IgD-negative memory B cell (primary cell): ENCODE measurements at regions not wholly inside any gene's neighbourhood (a gene's known extent, or its start where the extent isn't known, plus 50 kb on each side); places are given as distances from the start of the nearest gene placed in this dataset.

Source experiments
- H3K27ac Mint-ChIP-seq, 3 donors: one replicate each; pipeline ENCODE4 v1.8.0; 2020 to 2022; ENCODE audit warnings: mild to moderate bottlenecking in 3 of 3, mixed read lengths in 3 of 3, moderate library complexity in 1 of 3
- H3K27me3 Mint-ChIP-seq: one replicate; pipeline ENCODE4 v1.8.0; 2021; ENCODE audit warnings: mixed read lengths
- H3K36me3 Mint-ChIP-seq: one replicate; pipeline ENCODE4 v1.8.0; 2020; ENCODE audit warnings: mild to moderate bottlenecking, mixed read lengths
- H3K4me1 Mint-ChIP-seq, 3 donors: one replicate each; pipeline ENCODE4 v1.8.0; 2020 to 2022; ENCODE audit warnings: mixed read lengths in 3 of 3, mild to moderate bottlenecking in 1 of 3
- H3K4me3 Mint-ChIP-seq, 4 donors: one replicate each; pipeline ENCODE4 v1.8.0; 2020 to 2022; ENCODE audit warnings: mild to moderate bottlenecking in 4 of 4, mixed read lengths in 4 of 4, moderate library complexity in 3 of 4
- H3K9me3 Mint-ChIP-seq, 3 donors: one replicate each; pipeline ENCODE4 v1.8.0; 2020 to 2021; ENCODE audit warnings: mixed read lengths in 3 of 3, mild to moderate bottlenecking in 1 of 3

GRCh38 chr18:55073116-55073515, 113.9 kb upstream of the CCDC68 start:
- H3K27ac Mint-ChIP-seq = peak overlapping the region in 1 of 3 donors; percentile 15
- H3K36me3 Mint-ChIP-seq = peaks cover 2% of the 10 kb centered on the region
- H3K4me1 Mint-ChIP-seq = peaks cover 20 to 33% (median 24%) of the 10 kb centered on the region in 3 donors
- H3K27me3 Mint-ChIP-seq = peaks cover 2% of the 10 kb centered on the region
- peaks cover 0 to 2% (median 0%) of the 10 kb centered on the region in 3 donors for H3K9me3 Mint-ChIP-seq
- peak overlapping the region in 1 of 4 donors; percentile 82 for H3K4me3 Mint-ChIP-seq

GRCh38 chr18:55072698-55073097, 113.4 kb upstream of the CCDC68 start:
- Mint-ChIP-seq H3K4me1 (peaks cover 20 to 33% (median 25%) of the 10 kb centered on the region in 3 donors), H3K4me3 (peak overlapping the region in 1 of 4 donors; percentile 82), H3K27ac (peak overlapping the region in 1 of 3 donors; percentile 15), H3K36me3 (peaks cover 2% of the 10 kb centered on the region), H3K27me3 (peaks cover 2% of the 10 kb centered on the region), H3K9me3 (peaks cover 0 to 2% (median 0%) of the 10 kb centered on the region in 3 donors)

DNA sequence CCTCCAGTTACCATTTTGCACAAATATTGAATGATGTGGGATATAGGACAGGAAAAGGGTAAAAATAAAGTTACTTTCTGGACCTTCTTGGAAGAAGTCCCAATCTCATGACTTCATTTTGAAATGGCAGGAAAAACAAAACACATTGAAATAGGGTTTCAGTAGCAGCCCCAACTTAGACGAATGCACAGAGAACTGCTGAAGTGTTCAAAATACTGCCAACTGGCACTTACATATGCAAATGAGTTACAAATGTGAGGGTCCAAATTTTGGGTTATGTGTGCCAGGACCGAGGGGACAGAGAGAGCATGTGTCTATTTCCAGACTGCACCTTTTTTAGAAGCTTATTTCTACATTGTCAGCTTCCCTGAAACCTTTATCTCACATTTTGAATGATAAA, 112.9 kb upstream of the CCDC68 start:
- Mint-ChIP-seq H3K27me3 (peaks cover 2% of the 10 kb centered on the region), H3K27ac (no peak overlapping the region), H3K36me3 (peaks cover 2% of the 10 kb centered on the region), H3K4me3 (no peak overlapping the region), H3K4me1 (peaks cover 20 to 33% (median 26%) of the 10 kb centered on the region in 3 donors), H3K9me3 (peaks cover 0 to 2% (median 0%) of the 10 kb centered on the region in 3 donors)

DNA sequence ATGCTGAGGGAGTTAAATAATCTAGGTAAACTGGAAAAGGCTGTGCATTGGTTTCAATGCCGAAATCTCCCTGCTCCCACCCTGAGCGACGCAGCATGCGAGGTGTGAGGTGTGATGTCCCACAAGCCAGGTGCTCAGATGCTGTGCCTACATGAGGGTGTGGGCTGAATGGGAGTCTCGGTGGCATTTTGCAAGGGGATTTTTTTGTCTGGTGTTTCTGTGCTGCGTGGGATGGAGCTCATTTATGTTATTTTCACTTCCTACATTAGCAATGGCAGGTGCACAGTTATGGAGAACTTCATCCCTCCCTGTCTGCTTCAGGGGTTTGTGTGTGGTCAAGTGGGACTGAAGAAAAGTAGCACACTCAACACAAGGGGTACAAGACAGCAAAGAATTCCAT, 110.2 kb upstream of the CCDC68 start:
- Mint-ChIP-seq H3K36me3 (peaks cover 2% of the 10 kb centered on the region), H3K4me1 (peaks cover 24 to 45% (median 31%) of the 10 kb centered on the region in 3 donors), H3K27ac (peak overlapping the region; percentile 8 to 56 (median 53)), H3K4me3 (peak overlapping the region in 2 of 4 donors; percentile 2 to 4), H3K27me3 (peaks cover 2% of the 10 kb centered on the region), H3K9me3 (peaks cover 0 to 2% (median 0%) of the 10 kb centered on the region in 3 donors)

GRCh38 chr18:55064760-55065159, 105.5 kb upstream of the CCDC68 start:
- H3K4me3 Mint-ChIP-seq = peak overlapping the region in 1 of 4 donors; percentile 77

GRCh38 chr18:55064073-55064472, 104.8 kb upstream of the CCDC68 start:
- no peaks in the 10 kb centered on the region for H3K9me3 Mint-ChIP-seq
- H3K36me3 Mint-ChIP-seq = no peaks in the 10 kb centered on the region
- H3K4me3 Mint-ChIP-seq = no peak overlapping the region
- H3K27me3 Mint-ChIP-seq = no peaks in the 10 kb centered on the region
- H3K4me1 Mint-ChIP-seq = peaks cover 8 to 18% (median 10%) of the 10 kb centered on the region in 3 donors
- peak overlapping the region in 1 of 3 donors; percentile 44 for H3K27ac Mint-ChIP-seq

More at GRCh38 chr18:55064760-55065159, 105.5 kb upstream of the CCDC68 start:
- Mint-ChIP-seq H3K27me3 (peaks cover 2% of the 10 kb centered on the region), H3K9me3 (no peaks in the 10 kb centered on the region), H3K27ac (peak overlapping the region in 2 of 3 donors; percentile 44 to 87), H3K36me3 (no peaks in the 10 kb centered on the region), H3K4me1 (peaks cover 15 to 24% (median 17%) of the 10 kb centered on the region in 3 donors)

DNA sequence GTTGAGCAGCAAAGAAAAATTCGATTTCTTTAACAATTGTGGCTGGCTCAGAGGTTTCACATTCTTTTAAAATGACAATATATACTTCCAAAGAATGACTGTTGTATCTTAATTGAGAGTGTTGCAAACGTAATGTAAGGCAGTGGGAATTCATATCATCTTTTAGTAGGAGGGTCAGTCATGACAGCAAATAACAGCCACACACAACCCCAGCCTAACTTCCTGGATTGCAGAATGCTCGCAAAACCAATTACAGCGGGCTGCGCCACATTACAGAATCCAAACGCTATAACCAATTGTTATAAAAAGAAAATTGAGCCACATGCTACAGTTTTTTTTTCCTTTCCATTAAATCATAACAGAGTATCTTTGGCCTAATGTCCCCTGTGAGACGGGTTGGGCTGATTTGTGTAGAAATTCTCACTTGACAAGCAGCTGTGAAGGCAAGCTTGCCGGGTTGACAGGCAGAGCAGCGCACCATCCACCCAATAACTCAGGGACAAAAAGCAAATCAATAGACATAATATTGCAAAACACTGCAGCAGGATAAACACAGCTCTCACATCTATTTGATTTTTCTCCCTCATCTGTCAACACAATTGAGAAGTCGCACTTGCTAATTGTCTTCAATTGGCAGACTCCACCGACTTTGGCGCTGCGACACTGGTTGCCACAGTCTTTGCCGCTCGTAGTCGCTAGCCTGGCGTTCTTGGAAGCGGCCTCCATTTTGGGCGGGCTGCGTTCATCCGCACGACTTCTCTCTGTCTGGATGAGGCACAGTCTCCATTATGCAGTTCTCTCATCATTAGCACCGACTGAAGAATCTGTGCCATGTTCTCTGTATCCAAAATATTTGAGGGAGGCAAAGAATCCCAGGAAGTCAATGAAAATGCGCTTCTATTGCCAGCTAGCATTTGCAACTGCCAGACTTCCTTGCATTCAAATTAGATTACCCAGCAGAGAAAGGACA, 95.0 kb upstream of the CCDC68 start:
- no peaks in the 10 kb centered on the region for H3K4me1 Mint-ChIP-seq
- H3K4me3 Mint-ChIP-seq = no peak overlapping the region
- no peaks in the 10 kb centered on the region for H3K36me3 Mint-ChIP-seq
- H3K27ac Mint-ChIP-seq = no peak overlapping the region
- H3K27me3 Mint-ChIP-seq = no peaks in the 10 kb centered on the region
- H3K9me3 Mint-ChIP-seq = no peaks in the 10 kb centered on the region

GRCh38 chr18:55048892-55049291, 89.6 kb upstream of the CCDC68 start:
- Mint-ChIP-seq H3K4me1 (no peaks in the 10 kb centered on the region), H3K27me3 (no peaks in the 10 kb centered on the region), H3K36me3 (no peaks in the 10 kb centered on the region), H3K9me3 (no peaks in the 10 kb centered on the region), H3K27ac (no peak overlapping the region), H3K4me3 (no peak overlapping the region)

- no peaks in the 10 kb centered on the region for H3K9me3 Mint-ChIP-seq
- H3K4me3 Mint-ChIP-seq = no peak overlapping the region
- no peak overlapping the region for H3K27ac Mint-ChIP-seq
- peaks cover 2% of the 10 kb centered on the region for H3K27me3 Mint-ChIP-seq
- H3K4me1 Mint-ChIP-seq = no peaks in the 10 kb centered on the region
- no peaks in the 10 kb centered on the region for H3K36me3 Mint-ChIP-seq
Observed at GRCh38 chr18:55047546-55047945, 88.3 kb upstream of the CCDC68 start.

DNA sequence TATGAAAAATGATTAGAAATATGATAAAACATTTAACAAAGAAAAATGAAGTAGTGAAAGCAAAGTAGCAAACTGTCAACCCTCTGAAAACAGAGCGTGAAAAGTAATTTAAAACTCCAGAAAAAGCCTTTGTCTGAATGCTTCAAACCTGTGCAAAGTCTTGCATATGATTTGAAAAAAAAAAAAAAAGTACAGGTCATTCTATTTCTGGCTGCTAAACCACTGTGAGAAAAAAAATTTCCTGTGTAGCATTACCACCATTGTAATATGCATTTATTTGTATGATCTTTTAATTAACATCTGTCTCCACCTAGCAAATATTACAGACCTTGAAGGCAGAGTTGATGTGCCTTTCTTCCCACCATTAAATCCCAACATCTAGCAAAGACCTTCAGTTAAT, 82.1 kb upstream of the CCDC68 start:
- Mint-ChIP-seq H3K4me1 (no peaks in the 10 kb centered on the region), H3K36me3 (no peaks in the 10 kb centered on the region), H3K9me3 (no peaks in the 10 kb centered on the region), H3K27me3 (peaks cover 4% of the 10 kb centered on the region), H3K4me3 (peak overlapping the region in 1 of 4 donors; percentile 32), H3K27ac (no peak overlapping the region)

DNA sequence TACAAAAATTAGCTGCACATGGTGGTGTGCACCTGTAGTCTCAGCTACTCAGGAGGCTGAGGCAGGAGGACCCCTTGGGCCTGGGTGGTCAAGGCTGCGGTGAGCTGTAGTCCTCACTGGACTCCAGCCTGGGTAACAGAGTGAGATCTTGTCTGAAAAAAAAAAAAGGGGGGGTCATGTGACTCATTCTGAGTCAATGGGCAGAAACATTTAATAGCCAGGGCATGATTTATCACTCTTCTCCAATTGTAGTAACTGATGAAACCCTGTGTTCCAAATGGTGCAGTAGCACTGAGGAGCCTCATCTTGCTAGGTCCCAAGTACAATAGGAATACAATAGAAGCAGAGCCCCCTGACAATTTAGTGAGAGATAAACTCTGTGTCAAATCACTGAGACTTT, 78.9 kb upstream of the CCDC68 start:
- Mint-ChIP-seq H3K4me1 (no peaks in the 10 kb centered on the region), H3K27ac (no peak overlapping the region), H3K9me3 (no peaks in the 10 kb centered on the region), H3K27me3 (peaks cover 4% of the 10 kb centered on the region), H3K36me3 (no peaks in the 10 kb centered on the region), H3K4me3 (no peak overlapping the region)

DNA sequence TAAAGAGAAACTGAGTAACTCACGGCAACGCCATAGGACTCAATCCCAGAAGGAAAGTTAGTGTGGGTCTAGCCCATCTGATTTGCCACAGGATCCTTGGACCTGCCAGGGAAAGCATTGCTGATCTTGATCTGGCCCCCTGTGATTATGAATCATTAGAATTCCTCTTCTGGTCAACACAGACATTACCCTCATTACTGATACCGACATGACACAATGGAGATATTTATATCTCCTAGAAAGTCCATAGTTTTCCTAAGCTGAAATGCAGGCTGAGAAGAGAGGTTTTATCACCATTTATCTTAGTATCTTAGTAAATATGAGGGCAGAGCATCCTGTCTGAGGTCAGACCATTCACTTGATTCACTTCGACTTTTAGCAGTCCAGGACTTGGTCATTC, 75.5 kb upstream of the CCDC68 start:
- Mint-ChIP-seq H3K9me3 (no peaks in the 10 kb centered on the region), H3K27me3 (peaks cover 5% of the 10 kb centered on the region)

DNA sequence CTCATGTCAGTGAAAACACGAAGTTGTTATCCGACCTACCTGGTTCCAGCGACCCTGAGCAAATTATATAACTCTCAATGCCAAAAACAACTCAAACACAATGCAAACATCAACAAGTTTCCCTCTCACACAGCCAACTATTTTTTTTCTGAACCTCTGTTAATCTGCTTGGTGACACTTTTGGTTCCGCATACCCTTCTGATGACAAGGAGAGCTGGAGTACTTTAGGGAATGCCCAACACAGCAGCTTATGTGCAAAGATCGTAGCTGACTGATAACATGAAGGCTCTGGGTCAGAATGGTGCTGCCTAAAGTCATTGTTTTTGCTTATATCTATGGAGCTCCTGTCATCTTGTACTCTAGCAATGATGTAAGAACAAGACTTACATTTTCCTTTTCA, 72.7 kb upstream of the CCDC68 start:
- Mint-ChIP-seq H3K9me3 (no peaks in the 10 kb centered on the region), H3K36me3 (no peaks in the 10 kb centered on the region), H3K4me3 (no peak overlapping the region), H3K27ac (no peak overlapping the region), H3K27me3 (peaks cover 5% of the 10 kb centered on the region), H3K4me1 (peaks cover 1 to 7% (median 3%) of the 10 kb centered on the region in 3 donors)

More for the DNA sequence above, 75.5 kb upstream of the CCDC68 start:
- H3K4me3 Mint-ChIP-seq = no peak overlapping the region
- no peaks in the 10 kb centered on the region for H3K36me3 Mint-ChIP-seq
- H3K4me1 Mint-ChIP-seq = peaks cover 1 to 7% (median 3%) of the 10 kb centered on the region in 3 donors
- H3K27ac Mint-ChIP-seq = no peak overlapping the region

DNA sequence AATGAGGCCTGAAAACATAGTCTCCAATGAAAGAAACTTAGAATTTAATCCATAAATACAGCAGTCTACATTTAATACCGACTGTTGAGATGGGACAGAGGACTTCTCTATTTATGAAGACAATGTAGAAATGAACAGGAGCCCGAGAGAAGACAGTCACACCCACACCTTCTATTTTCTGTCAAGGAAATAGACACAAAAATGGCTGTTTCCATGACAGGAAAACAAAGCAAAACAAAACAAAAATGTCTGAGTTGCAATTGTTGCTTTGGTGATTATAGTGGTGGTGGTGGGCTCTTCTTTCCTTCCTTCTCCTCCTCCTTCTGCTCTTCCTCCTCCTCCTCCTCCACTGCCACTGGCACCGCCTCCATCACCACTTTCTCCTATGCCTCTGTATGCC, 72.3 kb upstream of the CCDC68 start:
- Mint-ChIP-seq H3K36me3 (no peaks in the 10 kb centered on the region), H3K4me3 (no peak overlapping the region), H3K27me3 (peaks cover 4% of the 10 kb centered on the region), H3K27ac (no peak overlapping the region), H3K9me3 (no peaks in the 10 kb centered on the region), H3K4me1 (peaks cover 1 to 7% (median 3%) of the 10 kb centered on the region in 3 donors)

DNA sequence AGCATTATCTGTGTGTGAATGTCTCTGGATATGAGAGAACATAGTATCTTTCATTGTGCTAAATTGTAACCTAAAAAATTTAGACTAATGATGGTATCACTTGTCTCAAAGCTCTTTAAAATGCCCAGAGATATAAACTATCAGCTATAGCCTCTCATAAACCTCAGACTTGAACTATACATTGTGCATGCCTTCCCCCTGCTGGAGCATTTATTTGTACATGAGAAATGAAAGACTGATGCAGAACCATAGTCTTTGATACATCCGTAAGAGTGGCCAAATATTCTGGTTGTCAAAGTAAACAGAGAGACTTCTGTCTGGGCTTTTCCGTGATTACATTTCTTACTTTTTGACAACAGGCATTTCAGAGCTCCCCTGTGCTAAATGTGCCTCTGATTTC, 71.9 kb upstream of the CCDC68 start:
- H3K36me3 Mint-ChIP-seq = no peaks in the 10 kb centered on the region
- H3K4me1 Mint-ChIP-seq = peaks cover 1 to 7% (median 3%) of the 10 kb centered on the region in 3 donors
- no peak overlapping the region for H3K4me3 Mint-ChIP-seq
- H3K27ac Mint-ChIP-seq = no peak overlapping the region
- H3K9me3 Mint-ChIP-seq = no peaks in the 10 kb centered on the region
- H3K27me3 Mint-ChIP-seq = peaks cover 4% of the 10 kb centered on the region
